Effector CD4-positive, alpha-beta T cell (primary cell): ENCODE measurements at regions not wholly inside any gene's neighbourhood (a gene's known extent, or its start where the extent isn't known, plus 50 kb on each side); places are given as distances from the start of the nearest gene placed in this dataset.
A peak's percentile ranks its signal among the peaks of the same experiment; 100 is the strongest.
"Not testable (repeated sequence)": the region's sequence is repeated elsewhere in the genome, so short reads cannot be mapped to it uniquely, and the experiment has no call there.

Experiments used
- DNase-seq: peaks from one replicate; pipeline ENCODE4 v3.0.0-alpha.2; 2020

DNA sequence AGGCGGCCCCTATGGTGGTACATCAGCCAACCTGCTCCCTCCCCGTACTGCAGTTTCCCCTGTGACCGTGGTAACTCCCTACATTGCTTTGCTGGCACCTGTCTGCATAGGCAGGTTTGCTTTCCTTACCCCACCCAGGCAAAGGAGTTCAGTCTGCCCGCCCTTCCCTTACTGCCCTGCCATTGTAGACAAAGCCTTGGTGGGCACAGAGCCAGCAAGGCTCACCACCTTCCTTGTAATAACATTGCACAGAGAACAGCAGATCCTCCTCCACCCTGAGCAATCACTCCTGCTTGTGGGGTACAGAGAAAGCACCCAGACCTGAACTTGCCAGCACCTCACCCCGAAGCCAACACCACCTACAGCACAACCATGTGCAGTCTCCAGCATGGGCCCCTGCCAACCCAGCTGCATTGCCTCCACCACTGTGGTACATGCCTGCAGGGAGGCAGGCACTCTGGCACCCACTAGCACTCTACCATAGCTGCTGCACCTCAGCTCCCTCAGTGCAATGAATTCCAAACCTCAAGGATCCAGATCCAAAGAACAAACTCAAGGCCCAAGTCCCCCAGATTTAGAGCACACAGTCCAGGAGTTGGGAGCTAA lies 192.7 kb upstream of the KCNMB2 start:
- DNase-seq, result no peak

DNA sequence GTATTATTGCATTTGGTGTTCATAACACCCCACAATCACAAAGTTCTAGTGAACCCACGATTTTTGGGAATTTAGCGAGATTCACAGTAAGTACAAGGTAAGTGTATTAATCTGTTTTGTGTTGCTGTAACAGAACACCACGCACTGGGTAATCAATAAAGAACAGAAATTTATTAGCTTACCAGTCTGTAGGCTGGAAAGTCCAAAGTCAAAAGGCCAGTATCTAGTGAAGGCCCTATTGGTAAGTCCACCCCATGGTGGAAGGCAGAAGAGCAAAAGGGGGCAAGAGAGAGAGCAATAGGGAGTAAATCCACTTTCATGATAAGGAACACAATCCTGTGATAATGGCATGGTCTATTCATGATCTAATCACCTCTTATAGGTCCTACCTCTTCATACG lies 190.3 kb upstream of the KCNMB2 start:
- no peak for DNase-seq

DNA sequence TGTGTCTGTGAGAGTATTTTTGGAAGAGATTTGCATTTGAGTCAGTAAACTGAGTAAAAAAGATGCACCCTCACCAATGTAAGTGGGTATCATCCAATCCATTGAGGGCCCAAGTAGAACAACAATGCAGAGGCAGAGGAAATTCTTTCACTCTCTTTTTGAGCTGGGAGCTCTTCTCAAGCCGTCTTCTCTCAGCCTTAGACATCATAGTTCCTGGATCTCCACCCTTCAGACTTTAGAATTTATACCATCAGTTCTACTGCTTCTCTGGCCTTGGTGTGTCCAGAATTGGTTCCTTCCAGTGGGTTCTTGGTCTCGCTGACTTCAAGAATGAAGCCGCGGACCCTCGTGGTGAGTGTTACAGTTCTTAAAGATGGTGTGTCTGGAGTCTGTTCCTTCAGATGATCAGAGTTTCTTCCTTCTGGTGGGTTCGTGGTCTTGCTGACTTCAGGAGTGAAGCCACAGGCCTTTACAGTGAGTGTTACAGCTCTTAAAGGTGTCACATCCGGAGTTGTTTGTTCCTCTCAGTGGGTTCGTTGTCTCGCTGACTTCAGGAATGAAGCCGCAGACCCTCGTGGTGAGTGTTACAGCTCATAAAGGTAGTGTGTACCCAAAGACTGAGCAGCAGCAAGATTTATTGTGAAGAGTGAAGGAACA lies 187.5 kb upstream of the KCNMB2 start:
- not testable (repeated sequence) for DNase-seq

DNA sequence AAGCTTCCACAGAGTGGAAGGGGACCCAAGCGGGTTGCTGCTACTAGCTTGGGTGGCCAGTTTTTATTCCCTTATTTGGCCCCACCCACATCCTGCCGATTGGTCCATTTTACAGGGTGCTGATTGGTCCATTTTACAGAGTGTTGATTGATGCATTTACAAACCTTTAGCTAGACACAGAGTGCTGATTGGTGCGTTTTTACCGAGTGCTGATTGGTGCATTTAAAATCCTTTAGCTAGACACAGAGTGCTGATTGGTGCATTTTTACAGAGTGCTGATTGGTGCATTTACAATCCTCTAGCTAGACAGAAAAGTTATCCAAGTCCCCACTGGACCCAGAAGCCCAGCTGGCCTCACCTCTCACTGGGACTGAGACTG lies 187.0 kb upstream of the KCNMB2 start:
- DNase-seq, result not testable (repeated sequence)

DNA sequence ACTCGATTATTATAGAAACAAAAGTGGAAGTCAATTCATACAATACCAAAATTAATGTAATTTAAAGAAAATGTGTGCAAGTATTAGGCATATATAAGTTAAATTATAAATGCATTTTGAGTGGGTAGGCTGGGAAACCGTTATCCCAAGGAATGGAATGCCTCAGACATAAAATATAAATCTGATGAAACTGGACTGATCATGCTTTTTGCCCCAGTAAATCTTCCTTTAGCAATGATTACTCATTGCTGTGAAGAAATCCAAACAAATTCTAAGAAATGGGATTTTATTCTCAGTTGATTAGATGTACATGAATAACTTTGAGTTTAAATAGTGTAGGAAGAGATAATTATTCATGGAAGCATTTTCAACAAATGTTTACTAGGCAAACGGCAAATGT lies 185.5 kb upstream of the KCNMB2 start:
- DNase-seq, result no peak

DNA sequence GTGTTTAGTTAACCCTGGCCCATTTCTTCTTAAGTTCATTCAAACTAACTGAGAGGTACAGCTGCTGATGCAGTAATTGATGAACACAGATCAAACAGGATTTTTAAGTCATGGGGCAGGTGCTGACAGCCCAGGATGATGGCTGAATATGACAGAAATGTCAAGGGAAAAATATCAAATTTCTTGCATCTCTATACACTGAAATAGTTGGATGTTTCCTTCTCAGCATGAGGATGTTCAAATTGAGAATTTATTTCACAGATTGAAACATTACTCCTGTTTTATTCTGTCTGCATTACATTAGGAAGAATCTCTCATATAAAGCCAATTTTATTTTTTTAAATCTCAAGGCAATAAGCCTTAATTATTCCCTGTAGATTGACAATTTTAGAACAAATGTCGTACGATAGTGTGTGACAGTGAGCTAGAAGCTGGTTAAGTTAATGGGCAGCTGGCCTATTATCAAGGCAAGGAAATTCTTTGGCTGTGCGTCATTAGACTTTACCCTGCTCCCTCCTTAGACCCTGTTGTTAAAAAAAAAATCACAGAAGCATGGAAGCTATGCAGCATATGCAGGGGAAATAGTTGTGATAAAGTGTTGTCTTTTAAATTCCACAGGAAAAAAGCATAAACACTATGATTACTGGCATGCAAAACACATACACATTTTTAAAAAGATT lies 183.8 kb upstream of the KCNMB2 start:
- DNase-seq, result no peak

DNA sequence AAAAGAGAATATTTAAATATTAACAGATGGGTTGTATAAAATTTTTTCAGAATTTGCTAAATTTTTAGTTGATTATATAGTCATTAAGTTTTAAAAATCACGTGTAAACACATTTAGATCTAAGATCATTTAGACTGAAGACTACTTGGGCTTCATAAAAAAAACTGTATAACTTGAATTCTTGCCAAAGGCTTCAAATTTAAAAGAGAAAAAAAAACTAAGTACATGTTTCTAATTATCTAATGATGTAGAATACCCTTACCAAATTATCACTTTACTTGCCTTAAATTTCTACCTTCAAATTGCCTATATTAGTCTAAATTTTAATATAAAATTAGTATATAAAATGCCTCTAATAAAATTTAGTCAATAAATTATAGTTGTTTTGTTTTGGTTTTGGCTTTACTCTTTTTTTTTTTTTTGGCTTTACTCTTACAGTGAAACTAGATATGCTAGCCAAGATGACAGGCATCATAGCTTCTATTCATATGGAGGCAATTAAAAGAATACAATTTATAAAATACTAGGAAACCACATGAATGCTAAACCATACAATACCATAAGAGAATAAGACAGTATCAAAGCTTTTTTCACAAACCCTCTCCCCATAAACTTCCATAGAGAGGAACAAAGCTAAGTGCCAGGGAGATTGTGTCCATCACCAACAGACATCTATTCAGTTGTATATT lies 183.1 kb upstream of the KCNMB2 start:
- DNase-seq, result no peak

DNA sequence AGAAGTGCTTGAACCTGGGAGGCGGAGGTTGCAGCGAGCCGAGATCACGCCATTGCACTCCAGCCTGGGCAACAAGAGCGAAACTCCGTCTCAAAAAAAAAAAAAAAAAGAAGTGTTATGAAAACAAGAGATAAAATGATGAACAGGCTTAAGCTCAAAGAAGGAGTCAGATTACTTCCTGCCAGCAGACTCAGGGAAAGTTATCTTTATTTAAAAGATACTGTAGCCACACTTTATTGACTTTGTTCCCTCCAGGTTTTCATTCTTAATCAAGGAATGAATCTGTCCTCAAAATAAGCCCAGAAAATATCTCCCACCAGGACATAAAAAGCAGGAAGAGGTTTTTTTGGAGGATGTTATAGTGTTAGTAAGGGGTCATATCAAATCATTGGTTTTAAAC lies 176.5 kb upstream of the KCNMB2 start:
- no peak for DNase-seq

DNA sequence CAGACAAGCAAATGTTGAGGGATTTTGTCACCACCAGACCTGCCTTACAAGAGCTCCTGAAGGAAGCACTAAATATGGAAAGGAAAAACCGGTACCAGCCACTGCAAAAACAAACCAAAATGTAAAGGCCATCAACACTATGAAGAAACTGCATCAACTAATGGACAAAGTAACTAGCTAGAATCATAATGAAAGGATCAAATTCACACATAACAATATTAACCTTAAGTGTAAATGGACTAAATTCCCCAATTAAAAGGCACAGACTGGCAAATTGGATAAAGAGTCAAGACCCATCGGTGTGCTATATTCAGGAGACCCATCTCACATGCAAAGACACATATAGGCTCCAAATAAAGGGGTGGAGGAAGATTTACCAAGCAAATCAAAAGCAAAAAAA lies 173.2 kb upstream of the KCNMB2 start:
- not testable (repeated sequence) for DNase-seq

DNA sequence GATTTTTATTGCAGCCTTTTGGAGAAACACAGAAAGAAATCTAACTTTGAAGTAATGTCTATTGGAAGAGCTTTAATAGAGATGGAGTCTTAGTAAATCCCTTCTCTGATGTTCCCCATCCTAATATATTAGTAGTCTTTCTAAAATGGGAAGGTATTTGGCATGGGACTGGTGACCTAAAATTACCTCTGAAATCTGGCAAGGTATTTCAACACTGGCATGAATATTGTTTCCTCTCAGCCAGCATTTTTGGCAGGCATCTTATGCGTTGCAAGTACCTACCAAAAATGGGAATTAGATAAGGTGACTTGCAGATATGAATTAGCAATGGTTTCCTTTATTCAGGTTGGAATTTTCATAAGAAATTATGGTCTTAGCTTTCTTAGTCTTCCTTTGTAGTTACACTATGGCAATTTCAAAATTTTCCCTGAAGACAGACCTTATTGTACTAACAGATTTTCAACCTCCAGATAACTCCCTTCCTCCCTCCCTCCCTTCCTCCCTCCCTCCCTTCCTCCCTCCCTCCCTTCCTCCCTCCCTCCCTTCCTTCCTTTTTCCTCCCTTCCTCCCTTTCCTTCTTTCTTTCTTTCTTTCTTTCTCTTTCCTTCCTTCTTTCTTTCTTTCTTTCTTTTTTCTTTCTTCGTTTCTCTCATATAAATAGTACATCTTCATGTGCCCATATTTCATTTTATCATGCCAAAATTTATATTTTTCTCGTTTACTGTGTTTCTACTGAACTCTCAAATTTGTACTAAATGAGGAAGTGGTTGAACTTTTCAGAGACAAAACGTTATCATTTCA lies 168.2 kb upstream of the KCNMB2 start:
- no peak for DNase-seq

DNA sequence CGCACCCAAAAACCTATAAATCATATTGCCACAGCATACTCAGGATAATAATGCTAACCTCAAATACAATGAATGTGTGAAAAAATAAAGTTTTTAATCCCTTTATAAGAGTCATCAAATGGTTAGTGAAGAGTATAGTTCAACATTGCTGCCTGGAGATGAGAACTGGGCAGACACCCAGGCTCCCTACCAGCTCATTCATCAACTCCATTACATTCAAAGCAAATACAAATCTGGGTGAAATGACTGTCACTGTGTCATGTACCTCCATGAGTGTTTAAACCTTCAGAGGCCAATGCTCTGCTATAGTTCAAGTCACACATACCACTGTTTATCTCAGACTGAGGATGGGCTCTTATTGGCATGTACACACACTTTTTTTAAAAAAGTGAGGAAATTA lies 167.2 kb upstream of the KCNMB2 start:
- DNase-seq, result no peak

DNA sequence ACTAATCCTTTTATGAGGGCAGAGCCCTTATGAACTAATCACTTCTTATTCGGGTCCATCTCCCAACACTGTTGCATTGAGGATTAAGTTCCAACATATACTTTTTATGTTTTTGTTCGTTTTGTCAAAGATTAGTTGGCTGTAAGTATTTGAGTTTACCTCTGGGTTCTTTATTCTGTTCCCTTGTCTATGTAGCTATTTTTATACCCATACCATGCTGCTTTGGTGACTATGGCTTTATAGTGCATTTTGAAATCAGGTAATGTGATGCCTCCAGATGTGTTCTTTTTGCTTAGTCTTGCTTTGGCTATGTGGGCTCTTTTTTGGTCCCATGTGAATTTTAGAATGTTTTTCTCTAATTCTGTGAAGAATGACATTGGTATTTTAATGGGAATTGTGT lies 166.4 kb upstream of the KCNMB2 start:
- no peak for DNase-seq

DNA sequence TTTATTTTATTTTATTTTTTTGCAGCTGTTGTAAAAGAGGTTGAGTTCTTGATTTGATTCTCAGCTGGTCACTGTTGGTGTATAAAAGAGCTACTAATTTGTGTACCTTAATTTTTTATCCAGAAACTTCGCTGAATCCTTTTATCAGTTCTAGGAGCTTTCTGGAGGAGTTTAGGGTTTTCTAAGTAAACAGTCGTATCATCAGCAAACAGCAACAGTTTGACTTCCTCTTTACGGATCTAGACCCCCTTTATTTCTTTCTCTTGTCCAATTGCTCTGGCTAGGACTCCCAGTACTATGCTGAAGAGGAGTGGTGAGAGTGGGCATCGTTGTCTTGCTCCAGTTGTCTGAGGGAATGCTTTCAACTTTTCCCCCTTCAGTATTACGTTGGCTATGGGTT lies 165.8 kb upstream of the KCNMB2 start:
- DNase-seq, result no peak

DNA sequence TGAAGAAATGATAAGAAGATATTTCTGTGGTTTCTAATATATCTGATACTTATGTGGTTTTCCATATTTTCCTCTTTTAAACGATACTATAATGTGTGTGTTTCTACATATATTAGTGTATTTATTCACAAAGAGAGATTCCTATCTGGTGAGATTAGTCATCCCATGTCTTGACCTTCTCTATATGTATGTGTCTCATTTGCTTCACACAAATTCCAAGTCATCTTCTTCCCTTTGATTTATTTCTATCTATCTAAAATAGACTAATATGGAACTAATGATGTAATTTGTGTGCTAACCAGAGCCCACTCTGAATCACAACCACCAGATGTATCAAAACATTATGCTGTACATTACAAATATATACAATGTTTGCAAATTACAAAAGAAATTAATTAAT lies 154.7 kb upstream of the KCNMB2 start:
- no peak for DNase-seq

DNA sequence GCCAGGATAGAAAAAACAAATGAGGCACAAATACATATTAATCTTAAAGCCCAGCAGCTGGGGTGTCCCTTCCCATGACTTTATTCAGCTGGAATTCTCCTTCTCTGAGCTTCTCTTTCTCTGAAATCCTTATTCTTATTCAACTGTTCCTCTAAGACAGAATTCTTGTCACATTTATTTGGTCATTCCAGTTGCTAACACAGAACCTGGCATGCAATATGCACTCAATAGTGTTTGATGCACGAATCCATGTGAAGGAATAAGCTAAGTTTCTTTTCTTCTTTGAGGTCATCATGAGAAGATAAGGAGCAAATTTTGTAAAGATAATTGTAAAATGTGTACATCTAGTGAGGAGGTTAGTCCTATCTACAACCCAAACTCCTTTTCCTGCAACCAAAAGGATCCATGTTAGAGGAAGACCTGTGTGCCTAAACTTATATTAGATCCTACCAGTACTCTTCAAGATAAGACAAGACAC lies 154.2 kb upstream of the KCNMB2 start:
- DNase-seq, result no peak

DNA sequence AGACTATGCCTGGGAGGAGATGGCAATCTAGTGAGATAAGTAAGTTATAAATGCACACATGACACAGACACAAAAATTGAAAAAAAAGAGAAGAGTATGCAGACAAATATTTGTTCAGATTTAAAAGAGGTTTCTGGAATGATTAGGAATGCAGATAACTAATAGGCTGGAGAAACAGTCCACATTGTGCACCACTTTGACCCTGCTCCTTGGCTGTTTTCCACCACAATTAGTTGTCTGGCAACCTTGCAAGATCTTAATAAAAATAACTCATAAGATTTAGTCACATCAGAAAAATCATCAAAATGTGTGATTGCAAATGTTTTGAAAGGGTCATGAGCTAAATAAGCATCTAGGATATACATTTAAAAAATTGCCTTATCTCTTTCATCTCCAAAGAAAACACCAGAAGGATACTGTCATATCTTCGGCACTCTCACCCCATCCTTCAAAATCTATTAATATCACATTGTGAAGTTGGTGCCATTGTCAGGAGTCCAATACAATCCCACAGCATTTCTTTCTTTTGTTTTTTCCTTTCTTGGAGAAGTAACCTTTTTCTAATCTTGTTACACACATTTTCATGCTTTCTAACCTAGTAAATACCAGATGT lies 153.7 kb upstream of the KCNMB2 start:
- no peak for DNase-seq

DNA sequence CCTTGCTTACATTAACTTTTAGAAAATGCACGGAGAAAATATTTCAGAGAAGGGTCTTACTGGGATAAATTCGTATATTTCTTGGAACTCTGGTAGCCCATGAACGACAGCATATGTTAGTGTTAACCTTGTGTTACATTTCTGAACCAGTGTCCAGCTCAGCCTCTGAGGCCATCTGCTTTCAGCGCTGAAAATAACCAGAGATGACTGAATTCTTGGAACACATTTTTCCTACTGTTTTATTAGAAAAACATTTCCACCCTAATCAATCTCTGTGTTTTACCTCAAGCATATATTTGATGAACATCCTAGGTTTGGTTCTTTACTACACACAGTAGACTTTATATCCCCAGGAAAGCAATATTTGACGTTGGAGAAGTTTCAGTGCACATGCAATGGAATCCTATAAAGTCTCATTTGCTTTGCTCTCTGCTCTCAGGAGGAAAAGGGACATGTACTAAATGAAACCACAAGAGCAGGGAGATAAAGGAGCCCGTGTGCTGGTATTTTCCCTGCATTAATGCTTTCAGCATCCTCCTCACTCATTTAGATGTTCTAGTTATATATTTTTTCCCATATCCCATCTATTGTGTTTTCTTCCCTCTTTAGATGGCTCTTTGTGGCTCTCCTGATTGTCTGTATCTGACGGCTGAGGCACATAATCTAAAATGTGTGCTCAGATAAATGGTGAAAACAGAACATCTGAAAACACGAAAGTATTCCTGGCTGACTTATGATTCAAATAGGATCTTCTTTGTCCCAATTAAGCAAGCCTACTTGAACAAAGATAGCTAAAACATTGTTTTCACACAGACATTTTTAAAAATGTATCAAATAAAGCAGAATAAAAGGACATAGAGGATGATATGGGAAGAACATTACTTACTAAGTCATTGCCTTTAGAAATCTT lies 151.7 kb upstream of the KCNMB2 start:
- DNase-seq, result no peak

DNA sequence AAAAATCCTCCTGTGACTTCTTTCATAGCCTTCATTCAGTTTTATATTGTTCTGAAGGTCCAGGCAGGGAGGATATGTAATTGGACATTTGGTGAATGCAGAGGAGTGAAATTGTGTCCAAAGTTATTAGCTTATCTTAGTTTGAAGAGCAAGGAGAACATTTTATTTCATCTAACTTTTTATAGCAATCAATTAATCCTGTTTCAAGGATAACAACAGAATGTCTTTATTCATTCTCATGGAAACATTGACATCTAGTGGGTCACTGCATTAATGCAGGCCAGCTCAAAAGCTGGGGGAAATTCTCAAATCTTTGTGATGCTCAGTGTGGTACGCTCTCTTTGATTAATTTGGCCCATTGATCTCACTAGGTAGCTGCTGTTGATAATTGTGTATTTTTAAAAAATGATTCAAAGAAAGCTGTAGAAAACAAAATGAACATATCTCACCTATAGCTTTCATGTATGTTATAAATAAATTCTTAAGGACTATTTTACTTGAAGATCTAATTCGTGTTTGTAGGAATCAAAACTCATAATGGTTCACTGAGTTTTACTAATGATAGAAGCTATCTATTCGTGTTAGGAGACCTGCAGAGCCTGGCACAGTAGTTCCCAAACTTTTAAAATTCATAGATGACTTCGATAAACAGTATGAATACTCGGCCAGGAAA lies 150.8 kb upstream of the KCNMB2 start:
- DNase-seq, result peak; percentile 2

DNA sequence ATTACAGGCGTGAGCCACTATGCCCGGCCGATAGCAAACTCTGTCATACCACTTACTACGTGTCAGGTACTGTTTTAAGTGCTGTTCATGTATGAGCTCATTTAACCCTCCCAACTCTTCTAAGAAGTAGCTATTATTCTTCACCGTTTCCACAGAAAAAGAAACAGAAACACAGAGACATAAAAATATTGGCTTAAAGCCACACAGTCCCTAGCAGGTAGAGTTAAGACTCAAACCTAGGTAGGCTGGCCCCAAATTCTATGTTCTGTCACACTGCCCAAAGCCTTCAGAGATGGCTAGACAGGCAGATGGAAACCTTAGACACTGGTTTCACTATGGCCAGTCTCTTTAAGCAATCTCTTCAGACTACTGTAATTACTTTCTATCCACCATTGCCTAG lies 149.8 kb upstream of the KCNMB2 start:
- DNase-seq, result no peak

DNA sequence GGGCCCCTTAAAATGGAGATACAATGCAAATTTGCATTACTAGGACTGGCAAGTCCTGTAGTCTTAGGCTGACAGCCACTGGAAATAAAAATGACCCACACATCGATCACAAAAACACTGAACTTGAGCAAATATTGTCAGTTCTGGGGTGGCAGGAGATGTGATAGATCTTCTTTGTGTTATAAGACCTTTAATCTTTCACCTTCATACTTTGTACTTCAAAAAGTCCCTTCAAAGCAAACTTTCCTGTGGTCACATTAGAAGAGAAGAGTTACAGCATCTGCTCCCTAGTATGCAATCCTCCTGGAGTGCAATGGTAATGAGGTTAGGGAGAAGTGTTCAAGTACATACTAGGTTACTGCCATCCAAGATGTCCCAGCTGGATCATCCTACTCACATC lies 149.4 kb upstream of the KCNMB2 start:
- DNase-seq, result no peak

DNA sequence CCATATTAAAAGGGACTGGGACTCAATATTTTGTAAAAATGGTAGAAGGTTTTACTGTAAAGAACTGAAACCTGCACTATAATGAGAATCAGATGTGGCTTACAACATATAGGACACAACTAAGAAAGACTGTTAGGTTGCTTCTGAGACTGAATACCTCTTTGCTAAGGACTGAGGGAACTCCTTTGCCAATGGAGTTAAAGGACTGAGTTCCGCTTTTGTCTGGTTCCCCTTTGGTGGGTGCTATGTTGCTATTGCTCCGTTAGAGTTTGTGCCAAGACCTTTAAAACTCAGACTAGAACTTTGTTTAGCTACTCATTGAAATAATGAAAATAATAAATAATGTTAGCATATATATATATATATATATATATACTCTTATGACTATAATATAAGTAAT lies 147.8 kb upstream of the KCNMB2 start:
- no peak for DNase-seq
